Kidney tubule cell (primary cell): ENCODE measurements at regions not wholly inside any gene's neighbourhood (a gene's known extent, or its start where the extent isn't known, plus 50 kb on each side); places are given as distances from the start of the nearest gene placed in this dataset.
"Not testable (repeated sequence)": the region's sequence is repeated elsewhere in the genome, so short reads cannot be mapped to it uniquely, and the experiment has no call there.

Experiments used
- DNase-seq: peaks from one replicate; pipeline ENCODE4 v3.0.0-alpha.2; 2018; ENCODE audit warnings: low spot score

DNA sequence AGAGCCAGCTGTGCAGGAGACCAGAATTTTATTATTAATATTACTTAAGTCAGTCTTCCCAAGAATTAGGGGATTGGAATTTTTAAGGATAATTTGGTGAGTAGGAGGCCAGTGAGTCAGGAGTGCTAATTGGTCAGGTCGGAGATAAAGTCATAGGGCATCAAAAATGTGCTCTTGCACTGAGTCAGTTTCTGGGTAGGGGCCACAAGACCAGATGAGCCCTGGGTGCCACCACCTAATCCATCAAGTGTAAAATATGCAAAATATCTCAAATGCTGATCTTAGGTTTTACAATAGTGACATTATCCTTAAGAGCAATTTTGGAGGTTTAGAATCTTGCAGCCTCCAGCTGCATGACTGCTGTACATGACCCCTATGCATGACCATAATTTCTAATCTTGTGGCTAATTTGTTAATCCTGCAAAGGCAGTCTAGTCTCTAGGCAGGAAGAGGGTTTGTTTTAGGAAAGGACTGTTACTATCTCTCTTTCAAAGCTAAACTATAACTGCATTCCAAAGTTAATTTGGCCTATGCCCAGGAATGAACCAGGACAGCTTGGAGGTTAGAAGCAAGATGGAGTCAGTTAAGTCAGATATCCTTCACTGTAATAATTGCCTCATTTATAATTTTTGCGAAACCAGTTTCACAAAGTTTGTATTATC lies 215.9 kb downstream of the RNF152 start:
- no peak for DNase-seq

DNA sequence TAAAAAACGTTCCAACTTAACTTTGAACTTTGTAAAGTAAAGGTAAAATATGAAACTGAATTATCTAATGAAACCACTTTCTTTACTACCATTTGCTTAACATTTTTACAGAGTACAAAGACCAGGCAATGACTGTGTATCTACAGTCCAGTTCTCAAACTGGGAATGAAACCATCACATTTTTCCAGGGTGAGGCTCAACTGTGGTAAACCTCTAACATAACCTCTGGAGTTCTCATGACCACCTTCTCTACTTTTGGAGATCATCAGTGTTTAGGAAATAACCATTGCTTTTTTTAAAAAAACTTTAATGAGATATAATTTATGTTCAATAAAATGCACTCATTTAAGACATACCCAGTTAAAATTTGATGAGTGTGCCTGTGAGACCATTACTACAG lies 223.5 kb downstream of the RNF152 start:
- no peak for DNase-seq

DNA sequence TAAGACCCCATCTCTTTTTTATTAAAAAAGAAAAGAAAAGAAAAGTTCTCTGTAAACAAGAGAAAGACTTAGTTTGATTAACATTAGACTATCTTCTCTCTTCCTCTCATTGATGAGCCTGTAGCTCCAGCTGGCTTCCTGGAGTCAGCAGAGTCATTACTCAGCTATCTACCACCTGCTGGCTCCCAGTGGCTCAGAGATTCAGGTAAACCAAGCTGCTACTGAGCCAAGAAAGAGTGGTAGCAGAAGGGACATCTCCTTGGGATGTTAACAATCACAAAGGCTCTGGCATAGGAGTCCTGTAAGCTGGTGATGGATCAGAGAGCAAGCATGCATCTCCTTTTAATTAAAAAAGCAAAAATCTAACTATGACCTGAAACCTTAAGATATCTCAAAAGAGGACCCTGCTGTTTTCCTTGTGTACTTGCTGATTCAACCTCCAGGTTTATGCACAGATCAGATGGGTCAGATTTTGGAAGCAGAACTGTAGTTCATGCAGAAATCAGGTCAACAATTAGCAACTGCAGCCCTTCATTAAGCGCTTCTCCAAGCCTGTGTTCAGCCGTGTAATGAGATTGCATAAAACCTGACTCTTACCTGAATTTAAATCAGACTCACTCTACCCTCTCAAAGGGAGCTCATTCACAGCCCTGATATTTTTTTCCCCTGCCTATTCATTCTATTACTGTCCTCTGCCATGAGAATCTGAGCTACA lies 225.8 kb downstream of the RNF152 start:
- DNase-seq, result no peak

DNA sequence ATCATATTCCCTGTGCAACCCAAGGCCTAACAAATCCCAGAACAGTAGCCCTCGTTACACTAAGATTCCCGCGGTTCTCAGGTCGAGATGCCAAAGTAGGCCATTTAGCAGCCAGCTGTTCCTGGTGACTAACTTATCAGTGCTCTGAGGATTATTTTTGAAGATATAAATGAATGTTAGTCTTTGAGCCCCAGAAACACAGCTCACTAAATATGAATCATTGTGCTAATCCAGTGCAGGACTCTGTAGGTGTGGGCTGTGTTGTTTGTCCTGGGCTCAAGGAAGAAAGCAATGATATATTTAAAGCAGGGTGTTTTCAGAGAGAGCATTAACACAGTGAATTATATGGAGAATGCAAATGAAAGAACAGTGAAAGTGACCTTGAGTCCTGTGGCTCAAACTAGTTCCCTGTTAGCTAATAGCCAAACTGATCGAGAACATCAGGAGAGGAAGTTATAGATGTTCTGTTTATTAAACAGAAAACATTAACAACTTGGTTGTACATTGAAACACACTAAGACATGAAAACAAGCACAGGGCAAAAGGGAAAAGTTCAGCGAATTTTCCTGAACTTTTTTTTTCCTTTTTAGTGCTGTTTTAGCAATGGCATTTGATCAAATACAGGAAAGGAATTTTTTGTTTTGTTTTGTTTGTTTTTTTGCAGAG lies 228.3 kb downstream of the RNF152 start:
- no peak for DNase-seq

DNA sequence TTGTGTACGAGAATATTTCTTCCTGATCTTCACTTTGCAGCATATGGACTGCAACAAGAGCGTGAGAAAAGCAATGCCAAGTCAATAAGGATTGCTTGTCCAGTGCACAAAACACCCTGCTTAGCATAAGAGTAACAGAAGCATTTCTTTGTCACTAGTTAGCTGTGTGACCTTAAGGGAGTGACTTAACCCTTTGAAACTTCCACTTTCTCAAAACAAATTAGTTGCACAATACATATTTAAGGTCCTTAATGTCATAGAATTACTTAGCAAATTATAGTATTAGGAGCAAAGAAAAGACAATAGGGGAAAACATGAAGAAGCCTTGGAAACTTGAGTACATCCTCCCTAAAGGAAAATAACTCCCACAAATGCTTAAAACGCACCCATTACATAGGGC lies 230.1 kb downstream of the RNF152 start:
- no peak for DNase-seq

DNA sequence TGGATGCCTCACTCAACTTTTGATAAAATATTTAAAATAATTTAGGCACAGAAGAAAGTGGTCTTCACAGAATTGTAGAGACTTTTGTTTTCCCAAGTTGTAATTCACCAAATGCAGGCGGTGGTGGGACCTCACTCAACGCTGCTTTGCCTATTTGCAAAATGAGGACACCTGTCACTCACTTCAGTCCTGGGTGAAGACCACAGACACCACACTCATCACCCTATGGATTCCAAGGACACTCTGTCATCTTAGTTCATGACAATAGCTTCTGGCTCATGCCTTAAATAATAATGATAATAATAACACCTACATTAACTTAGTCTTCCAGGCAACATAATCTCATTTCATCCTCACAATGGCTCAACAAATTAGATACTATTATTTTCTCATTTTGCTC lies 234.4 kb downstream of the RNF152 start:
- no peak for DNase-seq

DNA sequence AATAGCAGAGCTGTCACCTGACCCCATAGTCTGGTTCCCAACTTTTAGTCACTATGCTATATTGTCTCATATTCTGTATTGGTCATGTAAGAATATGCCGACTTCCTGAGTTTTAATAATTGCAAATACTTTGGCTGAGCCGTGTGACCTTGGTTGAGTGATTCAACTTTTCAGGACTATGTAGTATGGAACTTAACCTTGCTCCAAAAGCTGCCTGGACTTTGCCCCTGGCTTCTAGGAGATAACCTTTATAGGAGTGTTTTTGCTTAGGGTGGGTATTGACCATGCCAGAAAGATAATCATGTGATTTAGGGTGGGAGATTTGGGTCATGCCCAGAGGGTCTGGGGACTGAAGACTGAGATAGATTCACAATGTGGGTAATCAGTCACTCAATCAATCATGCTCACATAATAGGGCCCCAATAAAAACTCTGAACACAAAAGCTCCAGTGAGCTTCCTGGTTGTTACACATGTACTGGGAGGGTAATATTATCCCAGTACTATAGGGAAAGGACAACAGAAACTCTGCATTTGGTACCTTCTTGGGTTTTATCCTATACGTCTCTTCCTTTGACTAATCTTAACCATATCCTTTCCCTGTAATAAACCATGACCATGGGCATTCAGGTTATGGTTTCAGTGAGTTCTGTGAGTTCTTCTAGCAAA lies 235.6 kb downstream of the RNF152 start:
- DNase-seq, result no peak

DNA sequence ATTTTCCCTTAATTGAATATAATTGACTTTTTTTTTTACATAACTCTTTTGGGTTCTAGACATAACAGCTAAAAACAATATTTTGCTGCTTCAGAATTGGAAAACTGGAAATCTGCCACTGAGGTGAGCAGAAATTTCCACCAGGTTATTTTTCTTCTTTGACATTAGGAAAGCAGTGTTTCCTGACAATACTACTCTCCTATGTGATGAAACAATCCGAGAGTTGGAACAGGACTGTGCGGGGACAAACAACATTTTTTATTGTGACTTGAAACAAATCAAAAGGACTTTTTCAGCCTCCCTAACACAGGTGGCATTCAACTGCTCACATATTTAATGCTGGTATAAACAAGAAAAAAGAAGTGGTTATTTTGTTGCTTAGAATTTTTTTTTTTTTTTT lies 237.2 kb downstream of the RNF152 start:
- no peak for DNase-seq

DNA sequence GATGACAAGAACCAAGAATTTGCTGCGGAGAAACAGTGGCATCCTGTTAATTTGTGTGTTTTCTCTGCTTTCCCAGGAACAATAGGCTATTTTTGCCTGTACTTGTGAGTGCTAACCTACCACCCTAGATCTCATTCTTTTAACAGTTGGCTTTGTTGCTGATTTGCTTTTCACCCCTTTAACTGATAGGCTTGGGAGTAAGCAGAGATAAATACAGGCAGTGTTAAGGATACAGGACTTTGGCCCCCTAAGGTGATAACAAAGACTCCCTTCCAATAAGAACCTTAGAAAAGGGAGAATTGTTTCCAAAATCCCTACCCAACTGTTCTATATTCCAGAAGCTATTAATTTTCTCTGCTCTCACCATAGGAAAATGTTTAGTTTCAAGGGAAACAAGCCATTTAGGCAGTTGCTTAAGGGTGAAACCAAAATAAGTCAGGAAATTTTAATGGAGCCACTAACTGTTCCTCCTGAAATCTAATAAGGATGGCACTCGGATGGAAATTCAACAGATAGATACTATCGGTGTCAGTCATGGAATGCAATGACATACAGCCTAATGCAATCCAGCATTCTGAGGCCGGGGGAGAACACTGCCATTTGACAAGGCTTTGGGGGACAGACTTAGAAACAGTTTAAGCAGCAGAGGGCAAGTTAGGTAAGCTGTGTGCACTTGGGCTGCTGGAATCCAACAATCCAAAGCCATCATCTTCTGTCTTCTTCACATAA lies 238.8 kb downstream of the RNF152 start:
- no peak for DNase-seq

DNA sequence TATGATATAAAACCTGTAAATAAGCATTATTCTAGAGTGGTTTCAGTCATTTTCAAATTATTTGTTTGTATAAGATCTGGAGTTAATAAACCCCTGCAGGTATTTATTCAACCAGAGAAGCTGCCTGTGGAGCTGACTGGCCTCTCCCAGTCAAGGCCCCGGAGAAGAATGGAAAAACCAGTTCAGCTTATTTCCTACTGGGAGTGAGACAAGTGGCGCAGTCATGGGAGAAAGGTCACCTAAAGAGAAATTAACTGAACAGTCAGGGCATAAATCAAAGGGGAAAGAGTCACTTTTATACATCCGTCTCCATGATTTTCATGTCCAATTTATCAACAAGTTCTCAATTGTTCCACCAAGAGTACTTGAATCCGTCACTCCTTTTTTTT lies 240.9 kb downstream of the RNF152 start:
- peak; percentile 2 for DNase-seq

DNA sequence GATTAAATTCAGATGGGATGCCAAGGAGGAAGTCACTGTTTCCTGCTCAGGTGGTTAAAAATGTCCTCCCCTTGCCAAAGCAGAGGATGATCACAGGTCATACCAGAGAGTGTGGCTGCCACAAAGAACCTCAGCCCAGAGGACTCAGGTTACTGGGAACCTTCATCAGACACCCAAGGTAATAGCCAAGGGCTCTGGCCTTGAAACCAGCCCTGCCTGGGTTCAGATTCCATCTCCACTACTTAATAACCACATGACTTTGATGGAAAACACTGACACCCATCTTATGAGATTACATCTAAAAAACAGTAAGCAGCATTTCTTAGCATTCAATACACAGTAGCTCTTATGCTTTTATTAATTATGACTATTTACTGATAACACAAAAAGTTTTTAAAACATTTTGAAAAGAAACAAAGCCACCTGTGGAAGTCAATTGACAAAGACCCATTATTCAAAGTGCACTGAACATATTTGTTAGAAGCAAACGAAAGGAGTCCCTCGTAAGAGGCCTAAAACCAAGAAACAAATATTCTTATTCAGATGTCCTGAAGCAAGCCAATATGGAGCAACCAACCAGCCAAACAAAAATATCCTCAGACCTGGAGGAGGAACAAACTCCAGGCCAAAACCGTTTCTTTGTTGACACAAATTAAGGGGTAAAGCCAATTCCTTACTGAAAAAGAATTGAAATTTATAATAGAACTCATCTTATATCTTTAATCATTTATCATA lies 241.5 kb downstream of the RNF152 start:
- DNase-seq, result peak; percentile 3

DNA sequence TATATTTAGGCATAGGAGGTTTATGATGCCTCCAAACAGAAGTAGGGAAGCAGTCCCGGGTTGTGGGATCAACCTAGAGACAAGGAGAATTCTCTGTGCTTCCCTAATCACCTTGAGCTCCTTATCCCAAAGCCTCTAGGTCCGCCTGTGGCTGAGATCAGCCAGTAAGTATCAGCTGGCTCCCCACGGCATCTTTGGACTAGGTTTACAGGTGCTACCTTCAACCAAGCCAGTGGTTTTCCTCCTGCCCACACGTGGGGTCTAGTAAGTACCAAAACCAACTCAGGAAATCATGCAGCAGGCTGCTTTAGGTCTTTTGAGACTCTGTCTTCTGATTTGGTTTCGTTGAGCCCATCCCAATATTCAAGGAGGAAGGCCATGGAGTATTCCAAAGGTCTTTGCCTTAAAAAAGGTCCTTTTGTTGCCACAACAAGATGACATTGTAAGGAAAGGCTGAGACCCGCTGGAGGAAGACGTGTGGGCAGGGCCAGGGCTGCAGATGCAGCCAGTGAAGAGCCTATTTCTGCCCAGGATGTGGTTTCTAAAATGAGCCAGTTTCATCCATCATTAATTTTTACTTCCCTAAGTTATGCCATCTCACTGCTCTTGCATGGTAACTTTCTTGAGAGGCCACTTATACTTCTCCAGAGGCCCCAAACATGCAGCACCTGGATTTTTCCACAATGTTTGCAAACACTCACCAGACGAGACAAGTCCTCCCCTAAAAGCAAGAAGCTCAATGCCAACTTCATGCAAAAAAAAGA lies 248.7 kb downstream of the RNF152 start:
- peak; percentile 41 for DNase-seq

DNA sequence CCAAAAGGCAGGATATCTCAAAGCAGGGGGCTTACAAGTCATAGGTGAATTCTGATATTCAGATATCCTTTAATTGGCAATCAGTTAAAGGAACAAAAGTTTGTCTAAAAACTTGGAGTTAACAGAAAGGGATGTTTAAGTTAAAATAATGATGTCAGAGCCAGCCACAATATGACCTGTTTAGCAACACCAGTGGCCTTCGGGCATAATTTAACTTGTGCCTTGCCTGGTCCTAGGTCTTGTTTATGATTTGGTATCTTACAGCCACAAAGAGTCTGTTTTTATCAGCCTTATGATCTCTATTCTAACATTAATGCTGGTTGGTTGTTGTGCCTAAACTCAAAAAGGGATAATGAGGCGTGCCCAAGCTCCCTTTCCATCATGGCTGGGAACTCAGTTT lies 252.9 kb downstream of the RNF152 start:
- no peak for DNase-seq

DNA sequence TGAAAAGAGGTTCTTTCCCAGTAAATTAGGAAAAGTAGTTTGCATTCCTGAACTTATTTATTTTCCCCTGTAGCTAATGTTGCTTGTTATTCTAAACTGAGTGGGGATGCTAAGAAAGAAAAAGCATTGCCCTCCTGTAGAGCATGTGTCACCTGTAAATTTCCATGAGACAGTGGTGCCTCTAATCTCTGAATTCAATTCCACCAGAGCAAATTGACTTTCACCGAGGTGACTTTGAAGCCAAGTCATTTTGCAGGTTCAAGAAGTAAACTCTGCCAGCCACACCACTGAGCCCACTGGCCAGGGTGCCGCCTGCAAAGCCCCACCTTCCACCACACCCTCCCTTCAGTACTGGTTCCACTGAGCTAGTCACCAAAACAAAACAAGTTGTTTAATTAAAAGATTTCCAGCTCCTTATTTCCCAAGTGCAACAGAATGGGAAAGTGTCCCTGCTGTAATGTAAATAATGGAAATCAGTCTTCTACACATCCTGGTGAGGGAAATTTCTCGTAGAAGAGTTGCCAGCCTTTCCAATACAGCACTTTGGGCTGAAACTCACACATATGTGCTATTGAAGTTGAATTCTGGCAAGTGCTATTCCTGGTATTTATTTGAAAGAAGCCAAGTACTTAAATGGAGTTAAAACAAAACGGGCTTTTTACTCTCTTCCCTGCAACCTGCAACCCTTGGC lies 254.8 kb downstream of the RNF152 start:
- no peak for DNase-seq

DNA sequence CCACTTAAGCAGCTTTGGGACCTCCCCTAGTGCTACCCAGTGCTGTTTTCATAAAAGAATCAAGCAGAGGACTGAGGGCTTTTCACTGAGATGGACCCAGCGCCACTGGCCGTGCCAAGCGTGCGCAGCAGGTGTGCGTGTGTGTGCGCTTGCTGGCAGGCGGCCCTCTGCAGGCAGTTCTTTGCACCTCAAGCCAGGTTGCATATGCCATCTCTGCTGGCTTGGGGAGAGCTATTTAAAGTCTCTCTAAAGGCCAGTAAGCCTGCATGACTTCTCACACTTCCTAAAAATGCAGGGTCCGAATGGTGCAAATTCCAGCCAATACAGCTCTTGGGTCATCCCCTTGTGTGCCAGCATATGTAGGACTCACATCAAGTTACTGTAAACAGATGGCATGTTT lies 255.5 kb downstream of the RNF152 start:
- DNase-seq, result peak; percentile 33

DNA sequence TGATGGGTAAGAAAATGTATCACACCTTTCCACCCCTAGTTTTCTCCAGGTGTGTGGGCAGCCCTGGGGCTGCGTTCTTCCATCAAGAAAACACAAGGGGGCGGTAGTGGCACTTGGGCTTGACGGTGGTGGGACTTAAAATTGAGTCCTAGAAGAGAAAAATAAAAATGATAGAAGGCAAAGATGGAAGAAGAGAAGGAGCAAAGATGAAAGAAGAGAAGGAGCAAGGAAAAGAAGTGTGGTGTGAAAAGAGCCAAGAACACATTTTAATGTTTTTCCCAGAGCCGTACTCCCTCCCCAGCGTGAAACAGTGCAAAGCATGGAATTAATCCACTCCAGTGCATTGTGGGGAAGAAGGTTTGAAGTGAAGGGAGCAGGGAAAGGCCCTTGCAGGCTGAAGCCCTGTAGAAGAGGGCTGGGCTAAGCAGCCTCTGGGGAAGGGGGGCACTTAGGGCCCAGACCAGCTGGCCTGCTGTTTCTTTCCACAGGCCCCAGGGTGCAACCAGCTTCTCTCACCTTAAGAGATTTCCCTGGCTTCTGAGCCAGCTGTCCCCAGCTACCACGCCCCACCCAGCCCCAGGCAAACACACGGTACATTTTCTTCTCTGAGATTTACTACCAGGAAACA lies 256.8 kb downstream of the RNF152 start:
- DNase-seq, result peak; percentile 63

DNA sequence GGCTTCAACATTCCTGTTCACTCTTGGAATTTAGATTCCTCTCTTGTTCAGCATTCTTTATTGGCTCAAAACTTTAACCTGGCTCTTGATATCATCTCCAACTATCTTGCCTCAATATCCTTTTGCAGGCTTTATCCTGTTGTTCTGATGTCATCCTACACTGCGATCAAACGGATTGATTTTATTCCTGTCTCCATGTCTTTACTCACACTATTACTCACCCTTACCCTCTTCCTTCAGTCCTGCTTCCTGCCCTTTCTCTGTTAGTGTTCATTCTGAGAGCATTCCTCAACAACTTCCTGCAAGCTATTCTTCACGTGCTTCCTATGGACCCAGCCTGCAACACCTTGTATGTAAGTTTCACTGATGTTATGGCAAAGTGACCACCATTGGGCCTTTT lies 264.7 kb downstream of the RNF152 start:
- peak; percentile 77 for DNase-seq

DNA sequence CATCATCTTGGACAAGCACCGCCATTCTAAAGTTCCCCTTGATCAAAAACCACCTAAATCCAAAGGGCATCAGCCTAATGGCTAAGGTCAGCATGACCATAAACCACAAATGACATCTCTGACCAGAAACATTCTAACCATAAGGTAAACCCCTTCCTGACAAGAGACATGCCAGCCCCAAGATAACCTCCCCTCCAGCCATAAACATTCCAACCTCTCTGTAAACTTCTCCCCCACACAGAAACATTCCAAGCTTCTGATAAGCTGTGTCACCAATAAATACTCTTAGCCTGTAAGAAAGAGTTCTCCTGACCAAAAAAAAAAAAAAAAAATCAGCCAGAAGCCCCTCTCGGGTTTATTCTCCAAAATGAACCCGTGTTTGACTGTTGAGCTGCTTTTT lies 268.2 kb downstream of the RNF152 start:
- DNase-seq, result not testable (repeated sequence)

DNA sequence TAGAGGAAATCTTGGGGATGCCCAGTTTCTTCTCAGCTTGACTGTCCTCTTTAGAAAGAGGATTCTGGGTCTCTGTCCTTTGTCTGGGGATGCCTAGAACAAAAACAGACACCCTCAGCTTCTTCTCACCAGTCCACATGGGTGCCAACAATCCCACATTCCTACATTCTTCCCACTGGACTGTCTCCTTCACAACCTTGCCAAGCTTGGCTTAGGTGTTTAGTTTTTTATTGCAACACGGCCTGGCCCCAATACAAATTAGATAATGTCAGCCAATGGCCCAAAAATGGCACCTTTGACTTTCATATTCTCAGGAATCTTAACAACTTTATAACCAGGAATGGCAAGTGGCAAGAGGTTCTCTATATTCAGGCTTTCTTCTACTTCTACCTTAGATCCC lies 273.0 kb downstream of the RNF152 start:
- DNase-seq, result no peak

DNA sequence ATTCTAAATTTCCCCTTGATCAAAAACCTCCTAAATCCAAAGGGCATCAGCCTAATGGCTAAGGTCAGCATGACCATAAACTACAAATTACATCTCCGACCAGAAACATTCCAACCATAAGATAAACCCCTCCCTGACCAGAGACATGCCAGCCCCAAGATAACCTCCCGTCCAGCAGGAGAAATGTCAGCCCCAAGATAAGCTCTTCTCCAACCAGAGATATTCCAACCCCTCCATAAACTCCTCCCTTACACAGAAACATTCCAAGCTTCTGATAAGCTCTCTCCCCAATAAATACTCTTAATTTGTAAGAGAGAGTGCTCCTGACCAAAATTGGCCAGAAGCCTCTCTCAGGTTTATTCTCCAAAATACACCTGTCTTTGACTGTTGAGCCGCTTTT lies 274.0 kb downstream of the RNF152 start:
- no peak for DNase-seq
